ENCODE measurements at regions not wholly inside any gene's neighbourhood (a gene's known extent, or its start where the extent isn't known, plus 50 kb on each side); places are given as distances from the start of the nearest gene placed in this dataset.

- TF ChIP-seq, protein P1, sequence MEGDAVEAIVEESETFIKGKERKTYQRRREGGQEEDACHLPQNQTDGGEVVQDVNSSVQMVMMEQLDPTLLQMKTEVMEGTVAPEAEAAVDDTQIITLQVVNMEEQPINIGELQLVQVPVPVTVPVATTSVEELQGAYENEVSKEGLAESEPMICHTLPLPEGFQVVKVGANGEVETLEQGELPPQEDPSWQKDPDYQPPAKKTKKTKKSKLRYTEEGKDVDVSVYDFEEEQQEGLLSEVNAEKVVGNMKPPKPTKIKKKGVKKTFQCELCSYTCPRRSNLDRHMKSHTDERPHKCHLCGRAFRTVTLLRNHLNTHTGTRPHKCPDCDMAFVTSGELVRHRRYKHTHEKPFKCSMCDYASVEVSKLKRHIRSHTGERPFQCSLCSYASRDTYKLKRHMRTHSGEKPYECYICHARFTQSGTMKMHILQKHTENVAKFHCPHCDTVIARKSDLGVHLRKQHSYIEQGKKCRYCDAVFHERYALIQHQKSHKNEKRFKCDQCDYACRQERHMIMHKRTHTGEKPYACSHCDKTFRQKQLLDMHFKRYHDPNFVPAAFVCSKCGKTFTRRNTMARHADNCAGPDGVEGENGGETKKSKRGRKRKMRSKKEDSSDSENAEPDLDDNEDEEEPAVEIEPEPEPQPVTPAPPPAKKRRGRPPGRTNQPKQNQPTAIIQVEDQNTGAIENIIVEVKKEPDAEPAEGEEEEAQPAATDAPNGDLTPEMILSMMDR (IDR thresholded peaks at IDR 0.05; ENCODE audit: low read length), result no peak
- no peak for TF ChIP-seq EZH2 (IDR thresholded peaks at IDR 0.05; ENCODE audit: borderline replicate concordance, low read length)
Observed at GRCh38 chr12:113533842-113534375, 62.2 kb upstream of the LHX5 start.
